MCF 10A (cell line): ENCODE measurements at regions not wholly inside any gene's neighbourhood (a gene's known extent, or its start where the extent isn't known, plus 50 kb on each side); places are given as distances from the start of the nearest gene placed in this dataset.

Source experiments
- BruUV-seq: library from RNA; stranded (reverse); fragments of 400-500 nt; replicated peaks from 2 replicates; lab custom pipeline; 2021; lab: Mats Ljungman, UMichigan
- CTCF ChIA-PET: fragments of 300-600 bp; sonication (Branson Sonifier 250); formaldehyde crosslinking; extraction: SDS; loops from one replicate; lab custom pipeline; 2021; ENCODE audit warnings: antibody characterized with exemption, inconsistent platforms; lab: Yijun Ruan, JAX
- POLR2A ChIA-PET: fragments of 300-600, 350-650 bp; sonication (Branson Sonifier 250); formaldehyde crosslinking; extraction: SDS; loops from one replicate; lab custom pipeline; 2020; ENCODE audit warnings: antibody characterized with exemption, inconsistent platforms; lab: Yijun Ruan, JAX
- DNase-seq: peaks from one replicate; pipeline ENCODE4 v3.0.0-alpha.2; 2018; ENCODE audit not compliant: unreplicated experiment
- H3K27ac Mint-ChIP-seq: one replicate; pipeline ENCODE4 v1.8.0; 2022; ENCODE audit warnings: mild to moderate bottlenecking, low read depth, mixed read lengths; ENCODE audit not compliant: unreplicated experiment
- H3K27me3 Mint-ChIP-seq: one replicate; pipeline ENCODE4 v1.8.0; 2022; ENCODE audit warnings: mixed read lengths; ENCODE audit not compliant: insufficient read depth, unreplicated experiment
- H3K36me3 Mint-ChIP-seq: one replicate; pipeline ENCODE4 v1.8.0; 2022; ENCODE audit warnings: mild to moderate bottlenecking, moderate library complexity, mixed read lengths; ENCODE audit not compliant: insufficient read depth, unreplicated experiment
- H3K4me1 Mint-ChIP-seq: one replicate; pipeline ENCODE4 v1.8.0; 2022; ENCODE audit warnings: mixed read lengths; ENCODE audit not compliant: insufficient read depth, unreplicated experiment
- H3K4me3 Mint-ChIP-seq: one replicate; pipeline ENCODE4 v1.8.0; 2022; ENCODE audit warnings: mild to moderate bottlenecking, moderate library complexity, mixed read lengths; ENCODE audit not compliant: unreplicated experiment
- H3K9me3 Mint-ChIP-seq: one replicate; pipeline ENCODE4 v1.8.0; 2022; ENCODE audit warnings: mixed read lengths; ENCODE audit not compliant: unreplicated experiment
- intact Hi-C: fragments of 100-400 bp; cut with micrococcal nuclease; formaldehyde crosslinking; loops from 2 replicates; pipeline ENCODE4 v1.14.1; 2022
- TF ChIP-seq, protein P1 (sequence below): fragments of 200-600 bp; IDR thresholded peaks from one replicate; pipeline ENCODE4 v1.8.0; 2022; ENCODE audit warnings: antibody characterized with exemption, mild to moderate bottlenecking; ENCODE audit not compliant: unreplicated experiment

DNA sequence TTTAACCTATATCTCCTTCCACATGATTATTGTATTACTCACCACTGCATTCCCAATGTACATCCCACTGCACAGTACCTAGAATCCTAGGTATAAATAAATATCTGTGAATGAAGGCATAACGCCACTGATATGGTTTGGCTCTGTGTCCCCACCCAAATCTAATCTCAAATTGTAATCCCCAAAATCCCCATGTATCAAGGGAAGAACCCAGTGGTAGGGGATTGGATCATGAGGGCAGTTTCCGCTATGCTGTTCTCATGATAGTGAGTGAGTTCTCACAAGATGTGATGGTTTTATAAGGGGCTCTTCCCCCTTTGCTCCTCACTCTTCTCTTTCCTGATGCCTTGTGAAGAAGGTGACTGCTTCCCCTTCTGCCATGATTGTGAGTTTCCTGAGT, 599.0 kb upstream of the ADGRL2 start:
- Mint-ChIP-seq H3K4me1 (no peaks in the 10 kb centered on the region), H3K36me3 (no peaks in the 10 kb centered on the region), H3K27ac (no peak overlapping the region), H3K9me3 (no peaks in the 10 kb centered on the region), H3K27me3 (no peaks in the 10 kb centered on the region), H3K4me3 (no peak overlapping the region)
- CTCF ChIA-PET, result no interaction called here
- intact Hi-C loops, result no loop called here
- TF ChIP-seq, protein P1, sequence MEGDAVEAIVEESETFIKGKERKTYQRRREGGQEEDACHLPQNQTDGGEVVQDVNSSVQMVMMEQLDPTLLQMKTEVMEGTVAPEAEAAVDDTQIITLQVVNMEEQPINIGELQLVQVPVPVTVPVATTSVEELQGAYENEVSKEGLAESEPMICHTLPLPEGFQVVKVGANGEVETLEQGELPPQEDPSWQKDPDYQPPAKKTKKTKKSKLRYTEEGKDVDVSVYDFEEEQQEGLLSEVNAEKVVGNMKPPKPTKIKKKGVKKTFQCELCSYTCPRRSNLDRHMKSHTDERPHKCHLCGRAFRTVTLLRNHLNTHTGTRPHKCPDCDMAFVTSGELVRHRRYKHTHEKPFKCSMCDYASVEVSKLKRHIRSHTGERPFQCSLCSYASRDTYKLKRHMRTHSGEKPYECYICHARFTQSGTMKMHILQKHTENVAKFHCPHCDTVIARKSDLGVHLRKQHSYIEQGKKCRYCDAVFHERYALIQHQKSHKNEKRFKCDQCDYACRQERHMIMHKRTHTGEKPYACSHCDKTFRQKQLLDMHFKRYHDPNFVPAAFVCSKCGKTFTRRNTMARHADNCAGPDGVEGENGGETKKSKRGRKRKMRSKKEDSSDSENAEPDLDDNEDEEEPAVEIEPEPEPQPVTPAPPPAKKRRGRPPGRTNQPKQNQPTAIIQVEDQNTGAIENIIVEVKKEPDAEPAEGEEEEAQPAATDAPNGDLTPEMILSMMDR, result no peak
- BruUV-seq, result no TSS peak
- DNase-seq, result no peak
- POLR2A ChIA-PET, result no interaction called here

DNA sequence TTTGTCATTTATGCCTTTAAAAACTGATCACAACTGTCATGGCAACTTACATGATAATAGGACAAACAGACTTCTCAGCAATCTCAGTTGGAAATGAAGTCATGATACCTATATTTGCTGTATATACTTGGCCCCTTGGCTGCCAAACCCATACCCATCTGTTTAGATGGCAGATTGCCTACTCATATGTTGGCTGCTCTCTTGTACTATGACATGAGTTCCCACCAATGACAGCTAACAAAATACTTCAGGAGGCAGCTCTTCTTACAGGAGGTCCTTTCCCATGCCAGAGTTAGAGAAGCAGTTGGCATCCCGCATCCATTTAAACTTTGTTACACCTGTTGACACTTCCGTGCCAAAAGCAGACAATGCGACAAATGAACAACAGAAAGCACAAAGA, 603.1 kb upstream of the ADGRL2 start:
- Mint-ChIP-seq H3K27ac (no peak overlapping the region), H3K4me3 (no peak overlapping the region), H3K36me3 (no peaks in the 10 kb centered on the region), H3K4me1 (no peaks in the 10 kb centered on the region), H3K9me3 (no peaks in the 10 kb centered on the region), H3K27me3 (no peaks in the 10 kb centered on the region)
- intact Hi-C loops, result no loop called here
- ChIA-PET CTCF (interaction anchor here (0.5 kb wide), 1 partner anchor 1320 kb away, joined by 3 read pairs; no protein-coding TSS in a partner anchor), POLR2A (interaction anchor here (1.1 kb wide), 1 partner anchor 15 kb away, joined by 5 read pairs; no protein-coding TSS in a partner anchor)
- TF ChIP-seq, protein P1, result no peak
- no TSS peak for BruUV-seq
- no peak for DNase-seq

DNA sequence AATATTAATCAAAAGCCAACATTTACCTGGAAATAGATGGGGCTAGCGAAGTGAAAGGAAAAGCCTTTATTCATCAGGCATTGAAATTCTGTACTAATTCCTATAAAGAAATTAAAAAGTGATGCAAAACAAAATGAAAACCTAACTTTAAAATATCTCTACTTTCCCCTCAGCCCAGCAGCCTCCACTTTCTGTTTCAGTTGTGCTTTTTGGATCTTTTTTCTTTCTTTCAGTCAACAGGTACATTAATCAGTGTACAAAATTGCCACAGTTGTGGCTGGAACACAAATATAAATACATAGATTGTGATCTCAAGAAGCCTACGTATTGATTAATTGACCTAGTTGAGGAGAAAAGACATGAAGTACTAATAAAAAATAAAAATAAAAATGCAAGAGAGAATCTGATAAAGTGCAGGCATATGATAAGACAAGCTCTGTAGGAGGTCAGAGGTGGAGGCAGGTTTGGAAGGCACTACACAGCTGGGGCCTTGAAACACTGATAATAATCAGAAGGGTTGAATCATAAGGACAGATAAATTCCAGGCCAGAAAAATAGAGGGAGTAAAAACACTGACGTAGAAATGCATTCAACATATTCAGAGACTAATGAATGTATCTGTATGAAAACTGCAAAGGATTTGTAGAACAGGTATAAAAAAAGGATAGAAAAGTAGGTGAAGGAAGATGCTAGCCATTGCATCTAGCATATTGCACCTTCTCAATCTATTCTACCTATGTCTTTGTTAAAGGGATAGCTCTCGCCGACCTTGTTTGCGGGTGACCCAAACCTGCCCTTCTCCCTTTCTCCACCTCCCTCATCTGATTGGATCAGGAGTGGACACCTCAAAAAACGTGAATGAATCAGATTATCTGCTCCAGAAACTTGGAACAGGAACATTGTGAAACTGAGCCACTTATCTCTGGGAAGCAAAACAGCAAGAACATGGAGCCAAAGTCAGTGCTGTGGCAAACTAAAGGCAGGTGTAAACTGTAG, 607.8 kb upstream of the ADGRL2 start:
- Mint-ChIP-seq H3K36me3 (no peaks in the 10 kb centered on the region), H3K9me3 (no peaks in the 10 kb centered on the region), H3K27me3 (no peaks in the 10 kb centered on the region), H3K27ac (no peak overlapping the region), H3K4me3 (no peak overlapping the region), H3K4me1 (no peaks in the 10 kb centered on the region)
- intact Hi-C loops, result no loop called here
- no peak for DNase-seq
- ChIA-PET POLR2A (no interaction called here), CTCF (interaction anchor here (0.6 to 0.7 kb wide), 2 partner anchors 37 to 153 kb away, joined by 3 read pairs; no protein-coding TSS in a partner anchor)
- BruUV-seq, result no TSS peak
- TF ChIP-seq, protein P1, result no peak

DNA sequence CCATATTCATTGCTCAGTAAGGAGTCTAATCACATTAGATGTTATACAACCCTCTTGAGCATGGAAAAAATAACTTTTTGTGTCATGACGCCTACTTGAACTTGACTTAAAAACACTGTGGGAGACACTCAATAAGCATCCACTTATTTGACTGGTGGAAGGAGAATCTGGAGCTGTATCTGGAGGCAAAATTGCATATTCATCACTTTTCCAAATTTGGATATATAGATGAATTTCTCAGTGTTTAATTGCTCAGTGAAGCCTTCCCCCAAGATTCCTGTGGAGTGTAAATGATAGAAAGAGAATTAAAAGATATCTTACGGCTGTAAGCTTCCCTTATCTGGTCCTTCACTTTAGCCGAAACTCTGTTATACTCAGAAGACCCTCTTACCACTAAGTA, 610.7 kb upstream of the ADGRL2 start:
- ChIA-PET CTCF (interaction anchor here (0.7 kb wide), 1 partner anchor 83 kb away, joined by 3 read pairs; no protein-coding TSS in a partner anchor), POLR2A (no interaction called here)
- Mint-ChIP-seq H3K4me1 (peaks cover 14% of the 10 kb centered on the region), H3K36me3 (peaks cover 7% of the 10 kb centered on the region), H3K9me3 (no peaks in the 10 kb centered on the region), H3K27me3 (no peaks in the 10 kb centered on the region), H3K27ac (no peak overlapping the region), H3K4me3 (no peak overlapping the region)
- TF ChIP-seq, protein P1, result no peak
- intact Hi-C loops, result no loop called here
- no TSS peak for BruUV-seq
- DNase-seq, result no peak
